ENCODE measurements at regions not wholly inside any gene's neighbourhood (a gene's known extent, or its start where the extent isn't known, plus 50 kb on each side); places are given as distances from the start of the nearest gene placed in this dataset.

GRCh38 chr10:10366836-10367235 is 650.8 kb upstream of the CELF2 start:
- Histone ChIP-seq H3K4me1 (no peaks in the 10 kb centered on the region), H3K4me3 (no peak overlapping the region), H3K27me3 (no peaks in the 10 kb centered on the region), H3K27ac (no peak overlapping the region), H3K9me3 (no peaks in the 10 kb centered on the region), H3K36me3 (no peaks in the 10 kb centered on the region)
- intact Hi-C loops (cut with DNase I): no loop called here
- DNase-seq (no peak), ATAC-seq (peak; percentile 25)
- TF ChIP-seq CTCF (IDR thresholded peaks at IDR 0.05): no peak

GRCh38 chr10:10367264-10367663 is 650.4 kb upstream of the CELF2 start:
- no peak overlapping the region for H3K27ac ChIP-seq
- no peak overlapping the region for H3K4me3 ChIP-seq
- no peaks in the 10 kb centered on the region for H3K9me3 ChIP-seq
- no peak for TF ChIP-seq CTCF (IDR thresholded peaks at IDR 0.05)
- ATAC-seq: peak; percentile 77
- H3K27me3 ChIP-seq: no peaks in the 10 kb centered on the region
- H3K36me3 ChIP-seq: no peaks in the 10 kb centered on the region
- intact Hi-C loops (cut with DNase I): no loop called here
- no peaks in the 10 kb centered on the region for H3K4me1 ChIP-seq
- no peak for DNase-seq

GRCh38 chr10:10368951-10369576 is 648.6 kb upstream of the CELF2 start:
- Histone ChIP-seq H3K36me3 (no peaks in the 10 kb centered on the region), H3K9me3 (no peaks in the 10 kb centered on the region), H3K27me3 (no peaks in the 10 kb centered on the region), H3K4me1 (no peaks in the 10 kb centered on the region), H3K27ac (no peak overlapping the region), H3K4me3 (no peak overlapping the region)
- TF ChIP-seq CTCF (IDR thresholded peaks at IDR 0.05): no peak
- ATAC-seq: no peak
- intact Hi-C loops (cut with DNase I): no loop called here
- no peak for DNase-seq

- Histone ChIP-seq H3K27me3 (no peaks in the 10 kb centered on the region), H3K4me1 (no peaks in the 10 kb centered on the region), H3K27ac (no peak overlapping the region), H3K4me3 (no peak overlapping the region), H3K36me3 (no peaks in the 10 kb centered on the region), H3K9me3 (no peaks in the 10 kb centered on the region)
- ATAC-seq: no peak
- intact Hi-C loops (cut with DNase I): no loop called here
- no peak for TF ChIP-seq CTCF (IDR thresholded peaks at IDR 0.05)
- DNase-seq: no peak
These were observed 631.8 kb upstream of the CELF2 start for GRCh38 chr10:10385831-10386230.

- no peak for DNase-seq
- intact Hi-C loops (cut with DNase I): no loop called here
- no peaks in the 10 kb centered on the region for H3K4me1 ChIP-seq
- no peaks in the 10 kb centered on the region for H3K36me3 ChIP-seq
- H3K27me3 ChIP-seq: no peaks in the 10 kb centered on the region
- no peak for TF ChIP-seq CTCF (IDR thresholded peaks at IDR 0.05)
- H3K4me3 ChIP-seq: no peak overlapping the region
- no peaks in the 10 kb centered on the region for H3K9me3 ChIP-seq
- H3K27ac ChIP-seq: no peak overlapping the region
- no peak for ATAC-seq
These were observed 628.5 kb upstream of the CELF2 start for GRCh38 chr10:10389182-10389581.

GRCh38 chr10:10392511-10392910 is 625.2 kb upstream of the CELF2 start:
- no peak overlapping the region for H3K4me3 ChIP-seq
- no peak overlapping the region for H3K27ac ChIP-seq
- H3K36me3 ChIP-seq: no peaks in the 10 kb centered on the region
- no peaks in the 10 kb centered on the region for H3K27me3 ChIP-seq
- intact Hi-C loops (cut with DNase I): no loop called here
- no peak for DNase-seq
- no peaks in the 10 kb centered on the region for H3K9me3 ChIP-seq
- no peaks in the 10 kb centered on the region for H3K4me1 ChIP-seq
- no peak for TF ChIP-seq CTCF (IDR thresholded peaks at IDR 0.05)
- no peak for ATAC-seq
